ENCODE measurements at regions not wholly inside any gene's neighbourhood (a gene's known extent, or its start where the extent isn't known, plus 50 kb on each side); places are given as distances from the start of the nearest gene placed in this dataset.

GRCh38 chr2:128388499-128388941, 69.9 kb upstream of the HS6ST1 start:
- no peak overlapping the region for H3K27ac Mint-ChIP-seq

GRCh38 chr2:128389388-128390086, 70.9 kb upstream of the HS6ST1 start:
- no peak overlapping the region for H3K27ac Mint-ChIP-seq
- DNase-seq (ENCODE audit: low spot score): no peak
- H3K4me1 Mint-ChIP-seq (ENCODE audit: low read depth): no peaks in the 10 kb centered on the region
- H3K9me3 Mint-ChIP-seq: no peaks in the 10 kb centered on the region
- peaks cover 6% of the 10 kb centered on the region for H3K27me3 Mint-ChIP-seq (ENCODE audit: insufficient read depth)
- no peak overlapping the region for H3K4me3 Mint-ChIP-seq
- intact Hi-C loops (cut with micrococcal nuclease): no loop called here
- no peaks in the 10 kb centered on the region for H3K36me3 Mint-ChIP-seq (ENCODE audit: low read depth)

More at GRCh38 chr2:128388499-128388941, 69.9 kb upstream of the HS6ST1 start:
- DNase-seq (ENCODE audit: low spot score): no peak
- Mint-ChIP-seq H3K36me3 (ENCODE audit: low read depth) (no peaks in the 10 kb centered on the region), H3K4me1 (ENCODE audit: low read depth) (no peaks in the 10 kb centered on the region), H3K27me3 (ENCODE audit: insufficient read depth) (peaks cover 2% of the 10 kb centered on the region), H3K4me3 (no peak overlapping the region), H3K9me3 (no peaks in the 10 kb centered on the region)
- intact Hi-C loops (cut with micrococcal nuclease): no loop called here

GRCh38 chr2:128390256-128390990, 71.8 kb upstream of the HS6ST1 start:
- Mint-ChIP-seq H3K4me3 (no peak overlapping the region), H3K27ac (no peak overlapping the region), H3K9me3 (no peaks in the 10 kb centered on the region), H3K36me3 (ENCODE audit: low read depth) (no peaks in the 10 kb centered on the region), H3K27me3 (ENCODE audit: insufficient read depth) (peaks cover 6% of the 10 kb centered on the region), H3K4me1 (ENCODE audit: low read depth) (no peaks in the 10 kb centered on the region)
- intact Hi-C loops (cut with micrococcal nuclease): no loop called here
- DNase-seq (ENCODE audit: low spot score): no peak

- Mint-ChIP-seq H3K9me3 (no peaks in the 10 kb centered on the region), H3K4me1 (ENCODE audit: low read depth) (no peaks in the 10 kb centered on the region), H3K4me3 (no peak overlapping the region), H3K27ac (no peak overlapping the region), H3K36me3 (ENCODE audit: low read depth) (no peaks in the 10 kb centered on the region), H3K27me3 (ENCODE audit: insufficient read depth) (peaks cover 6% of the 10 kb centered on the region)
- DNase-seq (ENCODE audit: low spot score): no peak
- intact Hi-C loops (cut with micrococcal nuclease): no loop called here
These were observed 72.4 kb upstream of the HS6ST1 start for GRCh38 chr2:128390991-128391630.

GRCh38 chr2:128391679-128392078, 73.0 kb upstream of the HS6ST1 start:
- intact Hi-C loops (cut with micrococcal nuclease): no loop called here

GRCh38 chr2:128392207-128392606, 73.5 kb upstream of the HS6ST1 start:
- no peak for DNase-seq (ENCODE audit: low spot score)
- no peaks in the 10 kb centered on the region for H3K9me3 Mint-ChIP-seq
- no peaks in the 10 kb centered on the region for H3K4me1 Mint-ChIP-seq (ENCODE audit: low read depth)
- H3K27ac Mint-ChIP-seq: no peak overlapping the region
- peaks cover 6% of the 10 kb centered on the region for H3K27me3 Mint-ChIP-seq (ENCODE audit: insufficient read depth)
- H3K36me3 Mint-ChIP-seq (ENCODE audit: low read depth): no peaks in the 10 kb centered on the region
- H3K4me3 Mint-ChIP-seq: no peak overlapping the region
- intact Hi-C loops (cut with micrococcal nuclease): no loop called here

More at GRCh38 chr2:128391679-128392078, 73.0 kb upstream of the HS6ST1 start:
- no peak for DNase-seq (ENCODE audit: low spot score)
- H3K9me3 Mint-ChIP-seq: no peaks in the 10 kb centered on the region
- H3K27ac Mint-ChIP-seq: no peak overlapping the region
- peaks cover 6% of the 10 kb centered on the region for H3K27me3 Mint-ChIP-seq (ENCODE audit: insufficient read depth)
- H3K4me3 Mint-ChIP-seq: no peak overlapping the region
- no peaks in the 10 kb centered on the region for H3K36me3 Mint-ChIP-seq (ENCODE audit: low read depth)
- H3K4me1 Mint-ChIP-seq (ENCODE audit: low read depth): no peaks in the 10 kb centered on the region

GRCh38 chr2:128394007-128394730, 75.5 kb upstream of the HS6ST1 start:
- no peak overlapping the region for H3K27ac Mint-ChIP-seq
- H3K4me1 Mint-ChIP-seq (ENCODE audit: low read depth): no peaks in the 10 kb centered on the region
- H3K9me3 Mint-ChIP-seq: no peaks in the 10 kb centered on the region
- H3K4me3 Mint-ChIP-seq: no peak overlapping the region
- H3K36me3 Mint-ChIP-seq (ENCODE audit: low read depth): no peaks in the 10 kb centered on the region
- intact Hi-C loops (cut with micrococcal nuclease): no loop called here
- no peak for DNase-seq (ENCODE audit: low spot score)
- H3K27me3 Mint-ChIP-seq (ENCODE audit: insufficient read depth): peaks cover 14% of the 10 kb centered on the region

DNA sequence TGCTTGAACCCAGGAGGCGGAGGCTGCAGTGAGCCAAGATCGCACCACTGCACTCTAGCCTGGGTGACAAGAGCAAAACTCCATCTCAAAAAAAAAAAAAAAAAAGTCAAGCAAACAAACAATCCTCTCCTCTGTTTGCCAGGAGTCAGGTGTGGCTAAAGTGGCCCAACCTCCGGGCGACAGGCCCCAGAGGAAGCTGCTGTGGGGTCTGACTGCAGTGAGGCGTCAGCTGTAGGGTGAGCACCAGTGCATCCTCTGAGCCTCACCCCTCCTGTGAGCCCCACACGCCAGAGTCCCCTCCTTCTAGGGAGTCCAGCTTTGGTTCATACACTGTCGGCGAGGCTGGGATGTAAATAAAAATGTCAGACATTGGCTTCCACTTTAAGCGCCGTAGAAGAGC, 76.5 kb upstream of the HS6ST1 start:
- no peaks in the 10 kb centered on the region for H3K4me1 Mint-ChIP-seq (ENCODE audit: low read depth)
- intact Hi-C loops (cut with micrococcal nuclease): no loop called here
- no peak for DNase-seq (ENCODE audit: low spot score)
- H3K27ac Mint-ChIP-seq: no peak overlapping the region
- H3K9me3 Mint-ChIP-seq: no peaks in the 10 kb centered on the region
- H3K4me3 Mint-ChIP-seq: no peak overlapping the region
- no peaks in the 10 kb centered on the region for H3K36me3 Mint-ChIP-seq (ENCODE audit: low read depth)
- H3K27me3 Mint-ChIP-seq (ENCODE audit: insufficient read depth): peaks cover 21% of the 10 kb centered on the region

DNA sequence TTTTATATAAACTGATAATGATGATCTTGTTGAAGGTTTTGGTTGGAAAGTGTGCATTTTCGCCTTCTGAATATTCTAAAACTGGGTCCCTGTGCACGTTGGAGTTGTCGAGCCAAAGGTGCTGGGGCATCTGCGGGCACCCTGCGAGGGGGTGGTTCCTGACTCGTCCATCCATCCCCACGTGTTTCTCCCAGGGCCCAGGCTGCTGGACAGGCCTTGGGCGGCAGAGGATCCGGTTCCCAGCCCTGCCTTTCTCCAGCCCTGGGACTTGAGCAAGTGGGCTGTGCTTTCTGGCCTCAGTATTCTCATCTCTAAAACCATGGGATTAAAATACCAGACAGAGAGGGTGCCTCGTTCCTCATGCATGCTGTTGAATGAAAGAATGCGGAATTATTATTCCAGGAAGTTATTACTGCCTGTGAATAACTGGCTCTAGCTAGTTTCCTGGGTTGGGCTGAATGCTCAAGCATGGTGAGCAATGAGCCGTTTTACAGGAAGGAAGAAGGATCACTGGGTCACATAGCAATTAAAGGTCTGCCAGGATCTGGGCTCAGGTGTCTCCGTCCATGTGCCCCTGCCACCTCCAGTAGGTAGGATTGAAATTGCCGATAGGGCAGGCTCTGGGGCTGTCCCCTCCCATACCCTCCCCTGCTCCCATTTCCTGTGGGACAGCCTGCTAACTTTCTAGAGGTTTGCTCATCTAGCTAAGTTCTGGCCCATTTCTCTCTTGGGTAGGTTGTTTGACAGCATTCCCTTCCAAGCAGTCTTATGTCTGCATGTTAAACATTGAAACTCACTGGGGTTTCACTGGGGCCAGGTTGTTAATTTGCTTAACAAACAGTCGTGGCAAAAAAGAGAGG, 77.2 kb upstream of the HS6ST1 start:
- DNase-seq (ENCODE audit: low spot score): no peak
- H3K27me3 Mint-ChIP-seq (ENCODE audit: insufficient read depth): peaks cover 25% of the 10 kb centered on the region
- H3K36me3 Mint-ChIP-seq (ENCODE audit: low read depth): no peaks in the 10 kb centered on the region
- intact Hi-C loops (cut with micrococcal nuclease): no loop called here
- H3K4me3 Mint-ChIP-seq: no peak overlapping the region
- no peak overlapping the region for H3K27ac Mint-ChIP-seq
- H3K4me1 Mint-ChIP-seq (ENCODE audit: low read depth): no peaks in the 10 kb centered on the region
- no peaks in the 10 kb centered on the region for H3K9me3 Mint-ChIP-seq

DNA sequence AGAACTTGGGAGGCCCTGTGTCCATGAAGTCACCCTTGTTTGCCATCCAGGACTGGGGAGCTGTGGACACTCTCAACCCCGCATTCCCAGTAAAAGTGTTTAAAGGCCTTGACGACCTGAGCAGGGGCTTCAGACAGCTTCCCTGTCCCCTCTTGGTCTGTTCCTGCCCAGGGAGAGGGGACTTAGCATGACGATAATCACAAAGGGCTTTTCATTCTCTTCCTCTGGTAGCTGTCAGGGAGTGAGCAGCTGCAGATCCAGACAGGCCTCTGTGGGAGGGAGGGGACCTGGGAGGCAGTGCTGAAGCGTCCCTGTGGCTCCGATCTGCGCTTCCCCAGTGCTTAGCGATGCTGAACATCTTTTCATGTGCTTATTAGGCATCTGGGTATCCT, 77.8 kb upstream of the HS6ST1 start:
- no peaks in the 10 kb centered on the region for H3K9me3 Mint-ChIP-seq
- H3K27ac Mint-ChIP-seq: no peak overlapping the region
- H3K4me3 Mint-ChIP-seq: no peak overlapping the region
- intact Hi-C loops (cut with micrococcal nuclease): no loop called here
- peaks cover 25% of the 10 kb centered on the region for H3K27me3 Mint-ChIP-seq (ENCODE audit: insufficient read depth)
- H3K36me3 Mint-ChIP-seq (ENCODE audit: low read depth): no peaks in the 10 kb centered on the region
- H3K4me1 Mint-ChIP-seq (ENCODE audit: low read depth): no peaks in the 10 kb centered on the region
- no peak for DNase-seq (ENCODE audit: low spot score)

DNA sequence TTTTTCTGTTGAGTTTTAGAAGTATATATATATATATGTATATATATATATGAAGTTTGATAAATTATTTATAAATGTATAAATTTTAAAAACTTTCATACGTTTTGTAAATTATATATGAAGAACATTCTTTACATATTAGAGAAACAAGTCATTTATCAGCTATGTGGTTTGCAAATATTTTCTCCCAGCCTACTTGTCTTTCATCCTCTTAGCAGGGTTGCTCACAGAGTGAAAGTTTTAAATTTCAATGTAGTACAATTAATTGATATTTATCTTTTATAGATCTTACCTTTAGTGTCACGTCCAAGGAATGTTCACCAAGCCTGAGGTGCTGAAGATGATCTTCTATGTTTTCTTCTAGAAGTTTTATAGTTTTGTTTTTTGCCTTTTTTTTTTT, 78.3 kb upstream of the HS6ST1 start:
- no peaks in the 10 kb centered on the region for H3K36me3 Mint-ChIP-seq (ENCODE audit: low read depth)
- H3K4me3 Mint-ChIP-seq: no peak overlapping the region
- peaks cover 25% of the 10 kb centered on the region for H3K27me3 Mint-ChIP-seq (ENCODE audit: insufficient read depth)
- no peak overlapping the region for H3K27ac Mint-ChIP-seq
- intact Hi-C loops (cut with micrococcal nuclease): no loop called here
- DNase-seq (ENCODE audit: low spot score): no peak
- H3K9me3 Mint-ChIP-seq: no peaks in the 10 kb centered on the region
- H3K4me1 Mint-ChIP-seq (ENCODE audit: low read depth): no peaks in the 10 kb centered on the region

GRCh38 chr2:128399256-128399655, 80.6 kb upstream of the HS6ST1 start:
- no peak overlapping the region for H3K27ac Mint-ChIP-seq
- intact Hi-C loops (cut with micrococcal nuclease): no loop called here
- DNase-seq (ENCODE audit: low spot score): no peak
- H3K4me3 Mint-ChIP-seq: no peak overlapping the region
- H3K36me3 Mint-ChIP-seq (ENCODE audit: low read depth): no peaks in the 10 kb centered on the region
- no peaks in the 10 kb centered on the region for H3K9me3 Mint-ChIP-seq
- H3K4me1 Mint-ChIP-seq (ENCODE audit: low read depth): no peaks in the 10 kb centered on the region
- H3K27me3 Mint-ChIP-seq (ENCODE audit: insufficient read depth): peaks cover 28% of the 10 kb centered on the region

Measured in activated T-helper 1 cell treated with anti-CD3 and anti-CD28 coated beads, Interleukin-12 subunit alpha, Interleukin-12 subunit beta, Interleukin-2, Interleukin-4 antibody, amounts not matched to agents 30 ng/mL and 10 ng/mL and 1 ng/mL, durations not matched to agents 14 hours and 24 hours and 36 hours (primary cell).